ENCODE measurements at regions not wholly inside any gene's neighbourhood (a gene's known extent, or its start where the extent isn't known, plus 50 kb on each side); places are given as distances from the start of the nearest gene placed in this dataset.

DNA sequence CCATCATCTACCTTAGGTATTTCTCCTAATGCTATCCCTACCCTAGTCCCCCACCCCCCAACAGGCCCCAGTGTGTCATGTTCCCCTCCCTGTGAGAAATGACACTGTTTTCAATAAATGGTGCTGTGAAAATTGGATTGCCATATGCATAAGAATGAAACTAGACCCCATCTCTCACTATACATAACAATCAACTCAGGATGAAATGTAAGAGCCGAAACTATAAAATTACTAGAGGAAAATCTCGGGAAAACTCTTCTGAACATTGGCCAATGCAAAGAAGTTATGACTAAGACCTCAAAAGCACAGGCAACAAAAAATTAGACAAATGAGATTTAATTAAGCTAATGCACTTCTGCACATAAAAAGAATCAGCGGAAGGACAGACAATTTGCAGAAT lies 138.2 kb downstream of the SUCLA2 start:
- Histone ChIP-seq H3K27me3 (ENCODE audit: insufficient read depth, low read length, poor library complexity, severe bottlenecking) (no peaks in the 10 kb centered on the region), H3K36me3 (ENCODE audit: insufficient read depth, low read length) (no peaks in the 10 kb centered on the region), H3K4me3 (ENCODE audit: low read length) (no peak overlapping the region), H3K9me3 (ENCODE audit: low read length) (no peaks in the 10 kb centered on the region), H3K27ac (ENCODE audit: low read depth, low read length) (no peak overlapping the region), H3K4me1 (ENCODE audit: insufficient read depth, low read length) (no peaks in the 10 kb centered on the region)
- POLR2A ChIA-PET = no interaction called here
- H3K27me3 Mint-ChIP-seq = peaks cover 8 to 23% of the 10 kb centered on the region in 2 donors
- CTCF ChIA-PET = no interaction called here
- DNase-seq = no peak
- H3K4me1 Mint-ChIP-seq = peaks cover 0 to 4% (median 0%) of the 10 kb centered on the region in 3 donors
- no peak overlapping the region for H3K27ac Mint-ChIP-seq
- peaks cover 0 to 6% (median 0%) of the 10 kb centered on the region in 3 donors for H3K36me3 Mint-ChIP-seq
- H3K9me3 Mint-ChIP-seq = peaks cover 0 to 5% (median 4%) of the 10 kb centered on the region in 5 donors
- no peak overlapping the region for H3K4me3 Mint-ChIP-seq

DNA sequence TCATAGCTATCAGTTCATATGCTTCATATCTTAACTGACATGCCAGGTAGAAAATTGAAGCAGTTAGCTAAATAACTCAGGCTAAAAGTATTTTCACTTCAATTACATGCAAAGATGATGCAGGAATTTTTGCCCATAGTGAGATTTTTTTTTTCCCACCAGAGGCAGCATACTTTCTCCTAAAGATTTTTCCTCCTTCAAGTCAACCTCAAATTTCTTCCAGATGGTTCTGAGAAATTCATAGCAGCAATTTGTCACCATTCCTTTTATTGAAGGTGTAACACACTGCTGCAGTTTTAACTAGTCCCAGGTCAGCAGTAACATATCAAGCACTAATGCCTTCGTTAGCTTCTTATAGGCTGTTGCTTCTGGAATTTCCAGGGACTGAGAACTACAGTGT lies 141.9 kb downstream of the SUCLA2 start:
- H3K4me1 ChIP-seq (ENCODE audit: insufficient read depth, low read length) = no peaks in the 10 kb centered on the region
- Mint-ChIP-seq H3K27me3 (peaks cover 10 to 30% of the 10 kb centered on the region in 2 donors), H3K36me3 (peaks cover 0 to 6% (median 0%) of the 10 kb centered on the region in 3 donors), H3K4me3 (no peak overlapping the region), H3K9me3 (peaks cover 0 to 5% (median 4%) of the 10 kb centered on the region in 5 donors), H3K27ac (no peak overlapping the region), H3K4me1 (no peaks in the 10 kb centered on the region)
- DNase-seq = no peak
- ChIA-PET POLR2A (no interaction called here), CTCF (no interaction called here)
- no peak overlapping the region for H3K27ac ChIP-seq (ENCODE audit: low read depth, low read length)
- no peaks in the 10 kb centered on the region for H3K9me3 ChIP-seq (ENCODE audit: low read length)
- no peak overlapping the region for H3K4me3 ChIP-seq (ENCODE audit: low read length)
- no peaks in the 10 kb centered on the region for H3K27me3 ChIP-seq (ENCODE audit: insufficient read depth, low read length, poor library complexity, severe bottlenecking)
- H3K36me3 ChIP-seq (ENCODE audit: insufficient read depth, low read length) = no peaks in the 10 kb centered on the region

DNA sequence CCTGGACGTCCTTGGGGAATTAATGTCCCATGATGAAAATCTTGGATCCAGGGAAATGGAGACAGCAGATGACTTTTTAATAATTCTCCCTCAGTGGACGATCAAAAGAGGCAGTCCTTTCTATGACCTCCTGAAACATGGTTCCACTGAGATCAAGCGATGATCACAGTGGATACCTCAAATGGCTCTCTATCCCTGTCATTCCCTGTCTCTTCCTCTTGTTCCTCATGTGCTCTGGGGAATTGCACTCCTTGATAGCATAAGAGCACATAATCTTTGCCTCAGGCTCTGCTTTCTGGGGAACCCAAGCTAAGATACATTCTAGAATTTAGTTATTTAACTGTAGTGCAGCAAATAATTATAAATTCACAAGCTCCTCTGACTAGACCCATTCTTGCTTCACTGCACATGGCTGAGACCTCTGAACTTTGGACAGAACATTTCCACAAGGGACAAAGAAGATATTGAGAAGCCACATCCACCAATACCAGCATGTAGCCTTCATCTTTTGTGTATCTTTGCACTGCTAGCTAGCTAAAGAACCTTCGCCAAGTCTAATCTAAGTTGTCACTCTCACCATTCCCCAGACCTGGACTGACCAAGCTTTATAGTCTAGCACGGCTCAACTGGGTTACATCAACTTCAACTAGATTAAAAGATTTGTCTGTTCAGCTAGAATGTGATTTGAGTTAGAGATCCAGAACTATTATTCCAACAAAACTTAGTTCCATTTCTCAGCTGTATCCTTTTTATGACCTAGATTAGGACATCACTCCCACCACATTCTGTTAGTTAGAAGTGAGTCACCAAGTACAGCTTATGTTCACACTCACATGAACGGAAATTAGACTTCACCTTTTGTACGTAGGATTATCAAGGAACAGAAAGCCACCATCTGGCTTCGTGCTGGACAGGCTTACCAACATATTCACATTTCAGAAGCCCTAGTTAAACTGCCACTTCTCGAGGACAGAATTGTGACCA lies 142.7 kb downstream of the SUCLA2 start:
- Histone ChIP-seq H3K27me3 (ENCODE audit: insufficient read depth, low read length, poor library complexity, severe bottlenecking) (no peaks in the 10 kb centered on the region), H3K4me3 (ENCODE audit: low read length) (no peak overlapping the region), H3K27ac (ENCODE audit: low read depth, low read length) (no peak overlapping the region), H3K36me3 (ENCODE audit: insufficient read depth, low read length) (no peaks in the 10 kb centered on the region), H3K4me1 (ENCODE audit: insufficient read depth, low read length) (no peaks in the 10 kb centered on the region), H3K9me3 (ENCODE audit: low read length) (no peaks in the 10 kb centered on the region)
- DNase-seq = no peak
- CTCF ChIA-PET = no interaction called here
- peaks cover 7 to 32% of the 10 kb centered on the region in 2 donors for H3K27me3 Mint-ChIP-seq
- POLR2A ChIA-PET = no interaction called here
- peaks cover 0 to 5% (median 4%) of the 10 kb centered on the region in 5 donors for H3K9me3 Mint-ChIP-seq
- no peak overlapping the region for H3K27ac Mint-ChIP-seq
- H3K4me1 Mint-ChIP-seq = no peaks in the 10 kb centered on the region
- H3K36me3 Mint-ChIP-seq = peaks cover 0 to 6% (median 0%) of the 10 kb centered on the region in 3 donors
- no peak overlapping the region for H3K4me3 Mint-ChIP-seq

DNA sequence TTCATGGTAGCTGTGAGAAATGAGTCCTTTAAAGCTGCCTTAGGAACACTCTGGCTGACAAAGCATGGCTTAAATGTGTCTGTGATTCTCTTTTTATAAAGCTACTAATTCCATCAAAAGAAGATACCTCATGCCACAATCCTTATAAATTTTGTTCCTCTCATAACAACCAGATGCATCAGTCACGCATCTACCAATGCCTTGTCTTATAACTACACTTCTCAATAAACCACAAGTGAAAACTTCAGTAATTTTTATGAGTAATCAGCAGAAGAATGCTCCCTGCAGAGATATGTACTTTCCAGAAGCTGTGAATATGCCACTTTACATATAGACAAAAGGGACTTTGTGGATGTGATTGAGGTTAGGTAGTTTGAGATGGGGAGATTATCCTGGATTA lies 147.8 kb downstream of the SUCLA2 start:
- POLR2A ChIA-PET = no interaction called here
- H3K4me1 ChIP-seq (ENCODE audit: insufficient read depth, low read length) = no peaks in the 10 kb centered on the region
- no peaks in the 10 kb centered on the region for H3K9me3 ChIP-seq (ENCODE audit: low read length)
- no peaks in the 10 kb centered on the region for H3K27me3 ChIP-seq (ENCODE audit: insufficient read depth, low read length, poor library complexity, severe bottlenecking)
- Mint-ChIP-seq H3K36me3 (peaks cover 0 to 13% (median 0%) of the 10 kb centered on the region in 3 donors), H3K4me3 (no peak overlapping the region), H3K4me1 (no peaks in the 10 kb centered on the region), H3K27ac (no peak overlapping the region), H3K9me3 (peaks cover 0 to 16% (median 5%) of the 10 kb centered on the region in 5 donors), H3K27me3 (peaks cover 9 to 36% of the 10 kb centered on the region in 2 donors)
- H3K4me3 ChIP-seq (ENCODE audit: low read length) = no peak overlapping the region
- H3K27ac ChIP-seq (ENCODE audit: low read depth, low read length) = no peak overlapping the region
- CTCF ChIA-PET = no interaction called here
- no peak for DNase-seq
- no peaks in the 10 kb centered on the region for H3K36me3 ChIP-seq (ENCODE audit: insufficient read depth, low read length)

DNA sequence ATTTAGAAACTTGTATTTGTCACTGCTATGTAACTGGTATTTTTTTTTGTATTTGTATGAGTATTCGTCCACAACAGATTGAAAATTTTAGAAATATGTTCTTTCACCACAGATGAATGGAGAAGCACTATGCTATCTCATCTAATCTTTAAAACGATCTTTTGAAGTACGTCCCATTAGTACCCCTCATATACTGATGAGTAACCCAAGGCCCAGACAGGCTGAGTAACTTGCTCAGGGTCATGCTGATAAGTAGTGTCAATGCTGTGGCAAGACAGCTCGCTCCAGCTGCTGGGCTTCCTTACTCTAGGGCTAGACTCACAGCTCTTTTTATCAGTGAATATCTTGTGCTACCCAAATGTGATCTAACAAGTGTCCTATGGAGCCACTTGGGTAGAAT lies 154.2 kb downstream of the SUCLA2 start:
- H3K4me1 Mint-ChIP-seq = no peaks in the 10 kb centered on the region
- H3K9me3 ChIP-seq (ENCODE audit: low read length) = no peaks in the 10 kb centered on the region
- peaks cover 5 to 20% of the 10 kb centered on the region in 2 donors for H3K27me3 Mint-ChIP-seq
- peaks cover 0 to 13% (median 0%) of the 10 kb centered on the region in 3 donors for H3K36me3 Mint-ChIP-seq
- no peaks in the 10 kb centered on the region for H3K27me3 ChIP-seq (ENCODE audit: insufficient read depth, low read length, poor library complexity, severe bottlenecking)
- H3K4me3 ChIP-seq (ENCODE audit: low read length) = no peak overlapping the region
- ChIA-PET CTCF (no interaction called here), POLR2A (no interaction called here)
- peaks cover 2 to 19% (median 5%) of the 10 kb centered on the region in 5 donors for H3K9me3 Mint-ChIP-seq
- no peak for DNase-seq
- H3K27ac ChIP-seq (ENCODE audit: low read depth, low read length) = no peak overlapping the region
- H3K36me3 ChIP-seq (ENCODE audit: insufficient read depth, low read length) = no peaks in the 10 kb centered on the region
- no peaks in the 10 kb centered on the region for H3K4me1 ChIP-seq (ENCODE audit: insufficient read depth, low read length)
- H3K4me3 Mint-ChIP-seq = no peak overlapping the region
- H3K27ac Mint-ChIP-seq = no peak overlapping the region

DNA sequence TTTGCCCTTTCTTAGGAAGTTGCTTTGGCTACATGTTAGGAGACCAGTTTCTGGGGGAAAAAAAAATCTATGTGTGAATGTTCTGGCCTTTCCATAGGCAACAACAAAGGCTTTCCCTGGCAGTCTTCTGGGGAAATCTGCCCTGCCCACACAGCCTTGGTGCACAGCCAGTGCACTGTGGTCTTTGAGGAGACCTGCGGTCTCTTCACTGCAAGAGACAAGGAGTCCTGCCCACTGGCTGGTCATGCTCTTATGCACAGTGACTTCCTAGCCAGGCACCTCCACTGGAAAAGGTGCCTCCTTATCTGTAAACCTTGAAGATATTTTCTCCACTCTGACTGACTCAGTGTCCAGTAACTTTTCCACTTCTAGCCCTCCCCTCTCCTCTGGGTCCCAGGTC lies 155.1 kb downstream of the SUCLA2 start:
- ChIA-PET POLR2A (no interaction called here), CTCF (no interaction called here)
- H3K9me3 ChIP-seq (ENCODE audit: low read length) = no peaks in the 10 kb centered on the region
- Mint-ChIP-seq H3K36me3 (peaks cover 0 to 13% (median 0%) of the 10 kb centered on the region in 3 donors), H3K4me3 (no peak overlapping the region), H3K27ac (peak overlapping the region in 1 of 8 donors; percentile 29), H3K9me3 (peaks cover 2 to 19% (median 5%) of the 10 kb centered on the region in 5 donors), H3K4me1 (no peaks in the 10 kb centered on the region), H3K27me3 (peaks cover 5 to 20% of the 10 kb centered on the region in 2 donors)
- no peaks in the 10 kb centered on the region for H3K36me3 ChIP-seq (ENCODE audit: insufficient read depth, low read length)
- no peak for DNase-seq
- no peak overlapping the region for H3K27ac ChIP-seq (ENCODE audit: low read depth, low read length)
- H3K4me1 ChIP-seq (ENCODE audit: insufficient read depth, low read length) = no peaks in the 10 kb centered on the region
- H3K27me3 ChIP-seq (ENCODE audit: insufficient read depth, low read length, poor library complexity, severe bottlenecking) = no peaks in the 10 kb centered on the region
- no peak overlapping the region for H3K4me3 ChIP-seq (ENCODE audit: low read length)

DNA sequence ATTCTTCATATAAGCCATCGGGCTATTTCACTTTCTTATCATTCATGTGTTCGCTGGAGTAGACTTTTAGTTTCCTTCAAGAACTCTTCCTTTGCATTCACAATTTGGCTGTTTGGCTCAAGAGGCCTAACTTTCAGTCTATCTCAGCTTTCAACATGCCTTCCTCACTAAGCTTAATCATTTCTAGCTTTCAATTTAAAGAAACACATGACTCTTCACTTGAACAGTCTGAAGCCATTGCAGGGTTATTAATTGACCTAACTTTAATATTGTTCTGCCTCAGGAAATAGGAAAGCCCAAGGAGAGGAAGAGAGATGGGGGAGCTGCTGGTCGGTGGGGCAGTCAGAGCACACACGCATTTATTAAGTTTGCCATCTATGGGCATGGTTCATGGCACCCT lies 158.1 kb downstream of the SUCLA2 start:
- Histone ChIP-seq H3K27ac (ENCODE audit: low read depth, low read length) (no peak overlapping the region), H3K4me3 (ENCODE audit: low read length) (no peak overlapping the region), H3K4me1 (ENCODE audit: insufficient read depth, low read length) (no peaks in the 10 kb centered on the region), H3K27me3 (ENCODE audit: insufficient read depth, low read length, poor library complexity, severe bottlenecking) (no peaks in the 10 kb centered on the region), H3K36me3 (ENCODE audit: insufficient read depth, low read length) (no peaks in the 10 kb centered on the region), H3K9me3 (ENCODE audit: low read length) (no peaks in the 10 kb centered on the region)
- Mint-ChIP-seq H3K27me3 (peaks cover 0 to 3% of the 10 kb centered on the region in 2 donors), H3K9me3 (peaks cover 0 to 3% (median 0%) of the 10 kb centered on the region in 5 donors), H3K4me1 (no peaks in the 10 kb centered on the region), H3K27ac (no peak overlapping the region), H3K4me3 (no peak overlapping the region), H3K36me3 (no peaks in the 10 kb centered on the region)
- CTCF ChIA-PET = no interaction called here
- POLR2A ChIA-PET = no interaction called here
- DNase-seq = no peak

DNA sequence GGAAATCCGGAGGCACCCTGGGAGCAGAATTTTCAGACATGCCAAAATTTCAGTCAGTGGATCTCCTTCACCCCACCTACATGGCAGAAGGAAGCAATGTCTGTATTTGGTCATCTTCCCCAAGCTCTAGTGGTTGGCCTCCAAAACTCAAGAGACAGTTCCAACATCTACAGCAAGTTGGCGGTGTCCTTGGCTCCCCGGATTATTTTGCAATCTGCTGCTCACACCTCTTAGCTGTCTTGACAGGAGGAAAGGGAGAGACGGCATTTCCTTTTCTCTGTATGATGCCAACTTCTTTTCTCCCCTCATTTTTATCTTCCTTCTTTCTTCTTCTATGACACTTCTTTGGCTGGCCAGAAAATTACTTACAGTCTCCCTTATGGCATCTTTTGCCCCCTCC lies 159.9 kb downstream of the SUCLA2 start:
- CTCF ChIA-PET = no interaction called here
- Mint-ChIP-seq H3K4me1 (peaks cover 0 to 2% (median 0%) of the 10 kb centered on the region in 3 donors), H3K36me3 (no peaks in the 10 kb centered on the region), H3K4me3 (no peak overlapping the region), H3K27ac (no peak overlapping the region), H3K9me3 (peaks cover 0 to 1% (median 0%) of the 10 kb centered on the region in 5 donors), H3K27me3 (peaks cover 0 to 8% of the 10 kb centered on the region in 2 donors)
- Histone ChIP-seq H3K27ac (ENCODE audit: low read depth, low read length) (no peak overlapping the region), H3K9me3 (ENCODE audit: low read length) (no peaks in the 10 kb centered on the region), H3K27me3 (ENCODE audit: insufficient read depth, low read length, poor library complexity, severe bottlenecking) (no peaks in the 10 kb centered on the region), H3K4me3 (ENCODE audit: low read length) (no peak overlapping the region), H3K36me3 (ENCODE audit: insufficient read depth, low read length) (no peaks in the 10 kb centered on the region), H3K4me1 (ENCODE audit: insufficient read depth, low read length) (no peaks in the 10 kb centered on the region)
- DNase-seq = no peak
- POLR2A ChIA-PET = no interaction called here

Measured in CD8-positive, alpha-beta memory T cell (primary cell).